Endodermal cell (in vitro differentiated cells): ENCODE measurements at regions not wholly inside any gene's neighbourhood (a gene's known extent, or its start where the extent isn't known, plus 50 kb on each side); places are given as distances from the start of the nearest gene placed in this dataset.
A peak's percentile ranks its signal among the peaks of the same experiment; 100 is the strongest.

ENCODE experiments used
- DNase-seq: peaks from one replicate; pipeline ENCODE4 v3.0.0-alpha.2; 2017
- H3K27ac ChIP-seq: 2 replicates; pipeline ENCODE4 v1.5.1; 2013; ENCODE audit warnings: mild to moderate bottlenecking, low read depth, low read length, moderate library complexity
- H3K27me3 ChIP-seq: 2 replicates; pipeline ENCODE4 v1.6.1; 2013; ENCODE audit warnings: mild to moderate bottlenecking, low read length, moderate library complexity; ENCODE audit not compliant: insufficient read depth, control insufficient read depth, poor library complexity, severe bottlenecking
- H3K36me3 ChIP-seq: 2 replicates; pipeline ENCODE4 v1.7.0; 2013; ENCODE audit warnings: mild to moderate bottlenecking, low read length, moderate library complexity; ENCODE audit not compliant: control insufficient read depth, insufficient read depth
- H3K4me1 ChIP-seq: one replicate; pipeline ENCODE4 v1.7.0; 2013; ENCODE audit warnings: low read length; ENCODE audit not compliant: control insufficient read depth, insufficient read depth
- H3K4me3 ChIP-seq: 2 replicates; pipeline ENCODE4 v1.5.1; 2013; ENCODE audit warnings: mild to moderate bottlenecking, low read length, moderate library complexity
- H3K9ac ChIP-seq: 2 replicates; pipeline ENCODE4 v1.6.1; 2013; ENCODE audit warnings: mild to moderate bottlenecking, low read length, moderate library complexity; ENCODE audit not compliant: poor library complexity, severe bottlenecking; ENCODE audit errors: extremely low read depth
- H3K9me3 ChIP-seq: 2 replicates; pipeline ENCODE4 v1.6.1; 2013; ENCODE audit warnings: mild to moderate bottlenecking, low read length, moderate library complexity; ENCODE audit not compliant: control insufficient read depth
- H3K27ac Mint-ChIP-seq: 2 replicates; pipeline ENCODE4 v1.8.0; 2020; ENCODE audit warnings: mixed read lengths
- H3K27me3 Mint-ChIP-seq: 2 replicates; pipeline ENCODE4 v1.8.0; 2021; ENCODE audit warnings: mild to moderate bottlenecking, mixed read lengths; ENCODE audit not compliant: insufficient read depth
- H3K36me3 Mint-ChIP-seq: 2 replicates; pipeline ENCODE4 v1.8.0; 2020; ENCODE audit warnings: low read depth, mixed read lengths
- H3K4me1 Mint-ChIP-seq: 2 replicates; pipeline ENCODE4 v1.8.0; 2020; ENCODE audit warnings: mixed read lengths
- H3K4me3 Mint-ChIP-seq: 2 replicates; pipeline ENCODE4 v1.8.0; 2020; ENCODE audit warnings: mild to moderate bottlenecking, moderate library complexity, mixed read lengths
- H3K9me3 Mint-ChIP-seq: 2 replicates; pipeline ENCODE4 v1.8.0; 2020; ENCODE audit warnings: mild to moderate bottlenecking, mixed read lengths
- WGBS, 2 experiments: methylation state at CpG; one replicate each; pipeline versions ENCODE4 v1.1.5 to v1.1.7; 2013; ENCODE audit warnings: missing lambda C conversion rate in 2 of 2, mixed read lengths in 1 of 2; ENCODE audit not compliant: insufficient coverage in 1 of 2, insufficient read length in 1 of 2; 5-methylcytosine and 5-hydroxymethylcytosine counted together
- TF ChIP-seq, protein P1 (sequence below): fragments of 200-600 bp; sonication (generic); conservative IDR thresholded peaks from 2 replicates; pipeline ENCODE4 v1.5.0; 2021; ENCODE audit warnings: antibody characterized with exemption, mild to moderate bottlenecking

DNA sequence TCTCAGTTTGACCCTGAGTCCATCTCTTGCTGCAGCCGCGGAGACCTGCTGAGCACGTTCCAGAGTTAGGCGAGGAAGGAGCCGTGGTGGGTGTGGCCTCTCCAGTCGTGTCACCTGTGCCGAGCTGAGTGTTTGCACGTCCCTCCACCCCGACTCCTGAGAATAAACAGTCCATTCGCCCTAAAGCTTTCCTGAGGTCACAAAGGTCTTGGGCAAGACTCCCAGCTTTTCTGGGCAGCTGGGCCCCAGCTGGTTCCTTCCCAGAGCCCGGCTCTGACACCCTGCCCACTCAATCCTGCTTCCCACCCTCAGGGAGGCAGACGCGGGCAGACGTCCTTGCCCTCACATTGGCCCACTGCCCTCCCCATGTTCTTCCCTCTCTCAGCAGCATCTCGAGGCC, 142.2 kb downstream of the KCTD15 start:
- Mint-ChIP-seq H3K4me3 (no peak overlapping the region), H3K9me3 (peaks cover 10% of the 10 kb centered on the region), H3K27ac (no peak overlapping the region), H3K36me3 (peaks cover under 1% of the 10 kb centered on the region), H3K27me3 (peaks cover 7% of the 10 kb centered on the region), H3K4me1 (no peaks in the 10 kb centered on the region)
- peaks cover 9% of the 10 kb centered on the region for H3K9me3 ChIP-seq
- H3K36me3 ChIP-seq, result no peaks in the 10 kb centered on the region
- H3K9ac ChIP-seq, result no peak overlapping the region
- 83 to 85% methylated on average over 10 to 15 of the region's 15 CpGs for WGBS, 2 experiments
- no peak overlapping the region for H3K4me3 ChIP-seq
- H3K27me3 ChIP-seq, result no peaks in the 10 kb centered on the region
- no peaks in the 10 kb centered on the region for H3K4me1 ChIP-seq
- TF ChIP-seq, protein P1, sequence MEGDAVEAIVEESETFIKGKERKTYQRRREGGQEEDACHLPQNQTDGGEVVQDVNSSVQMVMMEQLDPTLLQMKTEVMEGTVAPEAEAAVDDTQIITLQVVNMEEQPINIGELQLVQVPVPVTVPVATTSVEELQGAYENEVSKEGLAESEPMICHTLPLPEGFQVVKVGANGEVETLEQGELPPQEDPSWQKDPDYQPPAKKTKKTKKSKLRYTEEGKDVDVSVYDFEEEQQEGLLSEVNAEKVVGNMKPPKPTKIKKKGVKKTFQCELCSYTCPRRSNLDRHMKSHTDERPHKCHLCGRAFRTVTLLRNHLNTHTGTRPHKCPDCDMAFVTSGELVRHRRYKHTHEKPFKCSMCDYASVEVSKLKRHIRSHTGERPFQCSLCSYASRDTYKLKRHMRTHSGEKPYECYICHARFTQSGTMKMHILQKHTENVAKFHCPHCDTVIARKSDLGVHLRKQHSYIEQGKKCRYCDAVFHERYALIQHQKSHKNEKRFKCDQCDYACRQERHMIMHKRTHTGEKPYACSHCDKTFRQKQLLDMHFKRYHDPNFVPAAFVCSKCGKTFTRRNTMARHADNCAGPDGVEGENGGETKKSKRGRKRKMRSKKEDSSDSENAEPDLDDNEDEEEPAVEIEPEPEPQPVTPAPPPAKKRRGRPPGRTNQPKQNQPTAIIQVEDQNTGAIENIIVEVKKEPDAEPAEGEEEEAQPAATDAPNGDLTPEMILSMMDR, result no peak
- no peak overlapping the region for H3K27ac ChIP-seq
- DNase-seq, result no peak

DNA sequence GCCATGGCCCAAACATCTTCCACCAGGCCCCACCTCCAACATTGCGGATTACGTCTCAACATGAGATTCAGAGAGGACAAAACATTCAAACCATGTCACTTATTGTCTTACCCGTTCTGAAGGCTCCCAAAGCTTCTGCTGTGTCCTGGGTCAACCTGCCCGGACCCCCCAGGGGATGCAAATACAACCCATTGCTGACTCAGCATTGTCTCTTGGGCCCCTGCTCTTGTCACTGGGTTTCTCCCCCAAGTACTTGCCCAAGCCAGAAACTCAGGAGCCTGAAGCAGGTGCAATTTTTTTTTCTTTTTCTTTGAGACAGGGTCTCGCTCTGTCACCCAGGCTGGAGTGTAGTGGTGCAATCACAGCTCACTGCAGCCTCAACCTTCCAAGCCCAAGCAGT, 144.5 kb downstream of the KCTD15 start:
- Histone ChIP-seq H3K4me1 (no peaks in the 10 kb centered on the region), H3K27ac (no peak overlapping the region), H3K27me3 (no peaks in the 10 kb centered on the region), H3K4me3 (no peak overlapping the region), H3K9me3 (no peaks in the 10 kb centered on the region), H3K9ac (no peak overlapping the region), H3K36me3 (no peaks in the 10 kb centered on the region)
- Mint-ChIP-seq H3K27ac (no peak overlapping the region), H3K9me3 (no peaks in the 10 kb centered on the region), H3K36me3 (no peaks in the 10 kb centered on the region), H3K4me3 (no peak overlapping the region), H3K27me3 (peaks cover 3% of the 10 kb centered on the region), H3K4me1 (no peaks in the 10 kb centered on the region)
- DNase-seq, result peak; percentile 11
- 90% methylated on average over 5 of the region's 5 CpGs for WGBS, 2 experiments
- TF ChIP-seq, protein P1, result no peak

DNA sequence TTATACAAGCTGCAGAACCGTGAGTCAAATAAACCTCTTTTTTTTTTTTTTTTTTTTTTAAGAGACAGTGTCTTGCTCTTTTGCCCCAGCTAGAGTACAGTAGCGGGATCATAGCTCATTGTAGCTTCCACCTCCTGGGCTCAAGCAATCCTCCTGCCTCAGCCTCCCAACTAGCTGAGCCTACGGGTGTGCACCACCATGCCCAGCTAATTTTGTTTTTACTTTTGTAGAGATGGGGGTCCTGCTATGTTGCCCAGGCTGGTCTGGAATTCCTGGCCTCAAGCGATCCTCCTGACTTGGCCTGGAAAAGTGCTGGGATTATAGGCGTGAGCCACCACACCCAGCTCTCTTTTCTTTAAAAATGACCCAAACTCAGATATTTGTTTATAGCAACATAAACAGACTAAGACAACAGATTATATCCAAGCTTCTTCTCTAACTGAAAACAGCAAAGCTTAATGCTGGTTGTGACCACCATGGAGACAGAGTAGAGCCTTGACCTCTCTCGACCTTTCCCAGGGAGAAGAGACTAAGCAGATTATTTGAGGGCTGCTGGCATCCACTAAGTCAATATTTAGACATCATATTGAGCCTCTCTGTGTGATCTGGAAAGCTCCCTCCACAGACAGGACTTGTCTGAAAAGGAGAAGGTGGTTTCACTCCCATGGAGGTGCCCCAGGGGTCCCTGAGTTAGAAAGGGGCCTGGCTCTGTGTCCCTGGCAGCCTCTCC, 150.0 kb downstream of the KCTD15 start:
- H3K27me3 ChIP-seq, result no peaks in the 10 kb centered on the region
- DNase-seq, result peak; percentile 13
- no peak overlapping the region for H3K4me3 Mint-ChIP-seq

More for the DNA sequence above, 150.0 kb downstream of the KCTD15 start:
- Mint-ChIP-seq H3K9me3 (no peaks in the 10 kb centered on the region), H3K27me3 (peaks cover 3% of the 10 kb centered on the region), H3K4me1 (peaks cover 18% of the 10 kb centered on the region), H3K36me3 (no peaks in the 10 kb centered on the region), H3K27ac (no peak overlapping the region)
- no peak overlapping the region for H3K4me3 ChIP-seq
- no peak overlapping the region for H3K27ac ChIP-seq
- TF ChIP-seq, protein P1, result no peak
- no peaks in the 10 kb centered on the region for H3K9me3 ChIP-seq
- H3K9ac ChIP-seq, result no peak overlapping the region
- H3K4me1 ChIP-seq, result peaks cover 10% of the 10 kb centered on the region
- WGBS, 2 experiments, result 87 to 88% methylated on average over 4 to 6 of the region's 6 CpGs
- no peaks in the 10 kb centered on the region for H3K36me3 ChIP-seq
